ENCODE measurements at regions not wholly inside any gene's neighbourhood (a gene's known extent, or its start where the extent isn't known, plus 50 kb on each side); places are given as distances from the start of the nearest gene placed in this dataset.
"Not testable (repeated sequence)": the region's sequence is repeated elsewhere in the genome, so short reads cannot be mapped to it uniquely, and the experiment has no call there.

DNA sequence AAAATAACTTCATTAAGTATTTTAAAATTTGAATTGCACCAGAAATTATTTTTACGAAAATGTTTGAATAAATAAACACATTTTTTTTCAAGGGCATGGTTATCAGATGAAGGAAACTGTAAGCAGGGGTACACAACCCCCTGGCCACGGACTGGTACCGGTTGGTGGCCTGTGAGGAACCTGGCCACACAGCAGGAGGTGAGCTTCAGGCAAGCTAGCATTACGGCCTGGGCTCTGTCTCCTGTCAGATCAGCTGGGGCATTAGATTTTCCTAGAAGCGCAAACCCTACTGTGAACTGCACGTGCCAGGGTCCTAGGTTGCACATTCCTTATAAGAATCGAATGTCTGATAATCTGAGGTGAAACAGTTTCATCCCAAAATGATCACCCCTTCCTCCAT lies 1499.7 kb upstream of the AGA start:
- DNase-seq (ENCODE audit: extremely low read depth in 1 of 11, low read depth in 9 of 11, low spot score in 4 of 11): no peak

DNA sequence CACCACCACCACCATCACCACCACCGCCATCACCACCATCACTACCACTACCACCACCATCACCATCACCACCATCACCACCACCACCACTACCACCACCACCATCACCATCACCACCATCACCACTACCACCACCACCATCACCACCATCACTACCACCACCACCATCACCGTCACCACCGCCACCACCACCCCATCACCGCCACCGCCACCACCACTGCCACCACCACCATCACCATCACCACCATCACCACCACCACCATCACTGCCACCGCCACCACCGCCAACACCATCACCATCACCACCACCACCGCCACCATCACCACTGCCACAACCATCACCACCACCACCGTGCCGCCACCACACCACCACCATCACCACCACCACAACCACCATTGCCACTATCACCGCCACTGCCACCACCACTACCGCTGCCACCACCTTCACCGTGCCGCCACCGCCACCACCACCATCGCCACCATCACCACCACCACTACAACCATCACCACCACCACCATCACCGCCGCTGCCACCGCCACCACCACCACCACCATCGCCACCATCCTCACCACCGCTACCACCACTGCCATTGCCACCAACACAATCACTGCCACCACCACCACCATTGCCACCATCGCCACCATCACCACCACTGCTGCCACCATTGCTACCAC lies 1511.3 kb upstream of the AGA start:
- no peak for DNase-seq (ENCODE audit: extremely low read depth in 1 of 11, low read depth in 9 of 11, low spot score in 4 of 11)

DNA sequence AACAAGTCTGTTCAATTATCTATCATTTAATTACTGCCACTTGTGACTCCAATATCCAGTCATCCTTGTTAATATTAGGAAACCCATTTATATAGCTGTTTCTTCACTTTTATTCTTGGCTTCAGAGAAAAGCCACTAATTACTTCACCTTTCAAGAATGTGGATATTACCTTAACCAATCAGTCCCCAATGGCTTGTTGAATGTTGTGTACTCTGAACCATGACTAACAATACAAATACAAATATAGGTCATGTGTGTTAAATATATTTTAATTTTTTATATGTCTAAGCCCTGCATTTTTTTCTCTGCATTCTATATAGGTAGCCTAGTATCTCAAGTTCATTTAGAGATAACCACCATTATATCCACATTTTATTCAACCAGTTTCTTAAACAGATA lies 1513.4 kb upstream of the AGA start:
- no peak for DNase-seq (ENCODE audit: extremely low read depth in 1 of 11, low read depth in 9 of 11, low spot score in 4 of 11)

DNA sequence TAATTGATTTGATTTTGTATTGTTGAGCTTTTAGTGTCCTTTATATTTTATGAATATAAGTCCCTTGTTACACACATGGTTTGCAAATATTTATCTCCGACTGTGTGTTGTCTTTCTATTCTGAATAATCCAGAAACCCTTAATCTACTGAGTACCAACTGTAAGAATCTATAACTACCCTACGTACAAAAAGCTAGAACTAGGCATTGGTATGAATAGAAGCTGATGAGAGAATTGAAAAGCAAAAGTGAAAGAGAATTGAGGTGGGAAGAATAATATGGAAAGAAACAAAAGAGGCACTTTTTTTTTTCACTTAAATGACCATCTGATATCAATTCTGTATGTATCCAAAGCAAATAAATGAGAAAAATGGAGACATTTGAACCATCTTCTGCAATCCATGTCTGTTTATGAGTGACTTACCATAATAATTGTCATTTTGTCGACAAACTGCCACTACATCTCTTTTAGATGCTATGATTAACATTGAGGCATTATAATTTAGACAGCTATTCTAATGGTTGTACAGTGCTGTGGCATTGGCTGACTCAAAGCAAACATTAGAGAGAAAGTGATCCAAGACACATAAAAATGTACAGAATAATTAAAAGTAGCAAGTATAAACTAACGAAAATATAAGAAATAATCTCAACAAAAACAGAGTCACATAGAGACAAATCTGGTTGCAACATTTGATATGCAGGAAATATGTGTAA lies 1516.6 kb upstream of the AGA start:
- no peak for DNase-seq (ENCODE audit: extremely low read depth in 1 of 11, low read depth in 9 of 11, low spot score in 4 of 11)

DNA sequence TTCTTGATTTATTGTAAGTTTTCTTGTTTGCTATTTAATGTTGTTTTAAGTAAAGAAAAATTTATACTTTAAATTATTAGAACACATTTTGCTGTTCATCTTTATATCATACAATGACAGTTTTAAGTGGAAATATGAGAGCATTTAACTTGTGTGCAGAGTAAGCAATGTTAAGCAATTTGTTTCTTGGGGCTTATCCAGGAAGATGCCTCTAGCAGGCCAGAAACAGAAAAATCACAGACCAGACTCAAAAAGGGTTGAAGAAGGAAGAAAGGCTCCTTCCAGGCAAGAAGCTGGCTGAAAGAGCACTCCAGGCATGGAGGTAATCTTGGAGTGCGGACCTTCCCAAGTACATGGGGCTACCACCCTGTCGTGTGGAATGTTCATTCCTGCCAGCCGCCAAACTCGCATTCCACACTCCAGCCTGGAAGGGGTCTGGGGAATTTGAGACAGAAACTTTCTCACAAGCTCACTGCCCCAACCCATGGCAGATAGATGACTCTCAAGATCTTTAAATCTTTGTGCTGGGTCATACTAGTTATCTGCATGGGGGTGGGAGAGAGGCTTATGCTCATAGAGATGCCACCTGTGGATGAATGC lies 1521.3 kb upstream of the AGA start:
- peak in 6 of 11 donors; percentile 0 to 37 (median 7) for DNase-seq (ENCODE audit: extremely low read depth in 1 of 11, low read depth in 9 of 11, low spot score in 4 of 11)

DNA sequence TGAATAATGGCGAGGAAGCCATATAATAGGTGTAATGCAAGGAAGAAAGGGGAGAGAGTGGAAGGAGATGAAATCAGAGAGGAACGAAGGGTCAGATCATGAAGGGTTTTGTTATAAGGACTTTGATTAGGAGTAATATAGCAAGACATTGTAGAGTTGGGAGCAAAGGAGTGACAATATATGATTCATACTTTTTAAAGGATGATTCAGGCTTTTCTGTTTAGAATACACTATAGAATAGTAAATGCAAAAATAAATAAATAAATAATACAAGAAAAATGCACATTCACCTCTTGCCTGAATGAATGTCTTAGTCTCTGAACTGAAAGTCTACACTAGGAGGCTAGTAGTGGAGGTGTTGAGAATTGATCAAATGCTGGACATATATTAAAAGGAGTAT lies 1524.4 kb upstream of the AGA start:
- no peak for DNase-seq (ENCODE audit: extremely low read depth in 1 of 11, low read depth in 9 of 11, low spot score in 4 of 11)

DNA sequence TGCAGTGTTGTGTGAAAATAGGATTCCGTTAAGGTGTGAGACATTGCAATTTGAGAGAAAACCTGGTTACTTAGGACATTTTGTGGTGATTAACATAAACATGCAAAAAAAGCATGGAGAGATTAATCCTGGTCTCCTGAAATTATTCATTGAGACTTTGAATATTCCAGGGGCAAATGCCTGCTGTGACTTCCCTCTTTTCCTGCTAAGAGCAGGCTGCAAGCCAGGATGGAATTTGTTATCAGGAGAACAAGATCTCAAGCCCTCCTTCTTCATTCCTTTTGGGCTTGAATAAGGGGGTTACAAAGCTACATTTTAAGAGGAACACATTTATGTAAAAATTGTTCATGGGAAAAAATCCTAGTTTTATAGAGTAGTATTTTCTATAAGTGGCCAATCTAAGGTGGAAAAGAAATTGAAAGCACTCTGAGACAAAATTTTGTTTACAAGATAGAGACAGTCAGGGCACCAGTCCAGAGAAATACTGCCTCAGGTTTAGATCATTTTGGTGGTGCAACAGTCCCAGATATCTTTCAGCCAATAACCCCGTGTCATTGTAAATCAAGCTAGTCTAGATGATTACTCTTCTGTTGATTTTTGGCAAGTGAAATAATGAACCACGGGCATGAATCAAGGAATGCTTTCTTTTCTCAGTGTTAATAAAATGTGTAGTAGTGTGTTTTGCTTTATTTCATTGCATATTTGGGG lies 1528.3 kb upstream of the AGA start:
- no peak for DNase-seq (ENCODE audit: extremely low read depth in 1 of 11, low read depth in 9 of 11, low spot score in 4 of 11)

DNA sequence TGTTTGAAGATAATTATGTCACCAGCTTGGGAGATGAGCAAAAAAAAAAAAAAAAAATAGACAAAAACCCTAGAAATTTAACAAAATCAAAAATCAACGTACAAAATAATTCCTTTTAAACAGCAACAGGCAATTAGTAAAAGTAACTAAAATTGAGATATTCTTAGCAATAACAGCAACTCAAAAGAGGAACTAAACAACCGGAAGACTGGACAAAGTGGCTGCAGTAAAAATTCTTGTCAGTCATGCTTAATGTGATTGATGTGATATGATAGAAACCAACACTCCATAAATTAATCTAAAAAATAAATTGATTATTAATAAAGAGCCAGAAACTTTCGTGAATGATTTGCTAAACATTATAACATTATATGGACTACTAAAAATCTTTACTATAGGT lies 1534.6 kb upstream of the AGA start:
- no peak for DNase-seq (ENCODE audit: extremely low read depth in 1 of 11, low read depth in 9 of 11, low spot score in 4 of 11)

DNA sequence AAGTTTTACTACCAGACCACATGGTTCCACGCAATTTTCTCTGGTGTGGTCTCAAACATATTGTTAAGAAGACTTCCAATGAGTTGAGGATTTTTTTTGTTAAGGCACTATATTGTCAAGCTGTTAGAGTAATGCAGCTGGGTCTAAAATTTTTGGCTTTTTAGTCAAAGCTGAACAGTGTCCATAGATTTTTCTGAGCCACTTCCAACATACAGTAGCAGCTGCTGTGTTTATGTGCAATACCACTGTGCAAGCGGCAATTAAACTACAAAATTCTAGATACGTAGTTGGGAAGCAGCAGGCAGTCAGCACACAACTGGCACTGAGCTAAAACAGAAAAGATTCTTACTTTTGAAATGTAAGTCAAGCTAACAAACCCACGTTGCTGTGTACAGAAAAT lies 1551.1 kb upstream of the AGA start:
- no peak for DNase-seq (ENCODE audit: extremely low read depth in 1 of 11, low read depth in 9 of 11, low spot score in 4 of 11)

DNA sequence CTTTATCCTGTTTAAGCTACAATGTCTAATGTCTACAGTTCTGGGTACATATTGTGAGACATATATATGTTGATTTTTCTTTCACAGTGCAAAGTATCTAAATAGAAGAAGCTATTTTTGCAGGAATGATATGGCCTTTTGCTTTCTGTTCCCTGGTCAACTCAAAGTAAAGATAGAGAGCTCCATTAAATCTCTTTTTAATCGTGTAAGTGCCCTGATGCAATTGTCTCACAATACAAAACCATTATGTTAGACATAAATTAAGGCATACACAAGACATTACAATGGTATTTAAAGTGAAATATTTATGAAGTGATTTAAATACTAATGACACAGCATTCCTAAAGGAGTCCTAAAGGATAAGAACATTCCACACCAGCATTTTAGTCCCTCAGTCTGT lies 1559.7 kb upstream of the AGA start:
- no peak for DNase-seq (ENCODE audit: extremely low read depth in 1 of 11, low read depth in 9 of 11, low spot score in 4 of 11)

DNA sequence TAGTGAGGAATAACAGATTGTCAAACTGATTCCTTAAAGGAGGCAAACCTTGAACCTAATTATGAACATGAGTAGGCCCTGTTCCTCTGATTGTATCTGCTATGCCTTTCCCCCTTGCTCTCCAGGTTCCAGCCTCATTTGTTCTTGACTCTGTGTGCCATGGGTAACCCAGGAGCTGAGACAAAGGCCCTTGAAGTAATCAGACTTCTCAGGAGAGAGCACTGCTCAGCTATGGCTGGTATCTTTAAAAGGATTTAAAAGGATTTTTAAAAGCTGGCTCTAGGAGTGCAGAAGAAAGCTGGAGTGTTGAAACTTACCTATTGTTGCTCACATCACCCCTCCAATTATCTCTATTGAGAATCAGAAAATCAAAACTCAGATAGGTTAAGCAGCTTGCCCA lies 1565.5 kb upstream of the AGA start:
- no peak for DNase-seq (ENCODE audit: extremely low read depth in 1 of 11, low read depth in 9 of 11, low spot score in 4 of 11)

DNA sequence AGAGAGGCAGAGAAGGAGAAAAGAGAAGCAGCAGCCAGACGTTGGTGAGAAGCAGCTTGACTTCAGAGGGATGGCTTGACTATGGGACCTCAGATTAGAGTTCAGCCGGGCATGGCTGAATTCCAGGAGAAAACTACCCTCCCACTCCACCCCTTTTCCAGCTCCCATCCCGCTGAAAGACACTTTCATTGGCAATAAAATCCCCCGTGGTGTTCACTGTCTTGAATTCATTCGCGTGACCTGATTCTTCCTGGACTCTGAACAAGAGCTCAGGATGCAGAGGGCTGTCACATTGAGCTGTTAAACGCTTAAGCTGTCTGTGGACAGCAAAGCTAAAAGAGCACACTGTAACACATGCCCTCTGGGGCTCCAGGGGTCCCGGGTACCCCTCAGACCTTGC lies 1575.3 kb upstream of the AGA start:
- no peak for DNase-seq (ENCODE audit: extremely low read depth in 1 of 11, low read depth in 9 of 11, low spot score in 4 of 11)

DNA sequence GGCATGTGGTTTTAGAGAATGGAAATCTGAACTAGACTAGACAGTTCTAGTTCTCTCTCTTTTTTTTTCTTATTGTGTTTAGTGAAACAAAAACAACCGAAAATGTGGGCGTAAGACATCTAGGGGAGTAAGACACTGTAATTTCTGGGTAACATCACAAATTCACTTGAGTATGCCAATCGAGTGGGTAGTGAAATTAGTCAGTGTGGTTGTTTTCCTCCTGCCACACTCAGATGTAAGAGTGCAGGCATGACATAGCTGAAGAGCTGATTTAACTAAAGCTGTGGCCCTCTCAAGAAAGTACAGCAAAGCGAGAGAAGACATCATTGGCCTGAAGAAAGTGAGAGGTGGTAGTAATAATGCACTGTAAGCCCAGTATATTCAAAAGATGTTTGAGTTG lies 1585.3 kb upstream of the AGA start:
- no peak for DNase-seq (ENCODE audit: extremely low read depth in 1 of 11, low read depth in 9 of 11, low spot score in 4 of 11)

DNA sequence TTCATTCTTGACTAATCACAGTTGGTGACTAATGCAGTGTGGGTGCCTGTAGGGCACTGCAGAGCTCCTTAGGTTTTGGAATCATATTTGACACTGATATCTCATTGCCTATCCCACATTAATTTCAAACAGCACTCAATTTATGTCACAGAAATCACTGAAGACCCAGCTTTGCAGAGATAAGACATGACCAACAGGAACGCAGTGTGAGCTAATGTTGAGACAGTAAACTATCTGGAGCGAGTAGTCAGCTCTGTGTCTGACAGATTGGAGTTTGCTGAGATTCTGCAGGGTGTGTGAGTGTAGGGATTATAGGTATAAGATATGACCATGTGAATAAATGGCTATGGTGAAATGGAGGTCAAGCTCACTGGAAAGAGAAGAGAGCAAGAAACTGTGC lies 1586.1 kb upstream of the AGA start:
- no peak for DNase-seq (ENCODE audit: extremely low read depth in 1 of 11, low read depth in 9 of 11, low spot score in 4 of 11)

DNA sequence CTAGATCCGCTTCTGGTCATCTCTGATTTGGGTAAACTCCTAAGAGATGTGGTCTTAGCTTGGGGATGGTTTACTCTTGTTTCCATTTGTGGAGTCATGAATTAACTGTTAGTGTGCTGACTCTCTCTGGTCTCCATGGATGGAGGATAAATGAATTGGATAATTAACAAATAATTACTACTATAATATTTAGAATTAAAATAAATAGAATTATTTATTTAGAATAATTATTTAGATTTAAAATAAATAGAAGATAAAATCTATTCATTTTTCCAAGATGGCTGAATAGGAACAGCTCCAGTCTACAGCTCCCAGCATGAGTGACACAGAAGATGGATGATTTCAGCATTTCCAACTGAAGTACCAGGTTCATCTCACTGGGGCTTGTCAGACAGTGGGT lies 1587.4 kb upstream of the AGA start:
- DNase-seq (ENCODE audit: extremely low read depth in 1 of 11, low read depth in 9 of 11, low spot score in 4 of 11): no peak

DNA sequence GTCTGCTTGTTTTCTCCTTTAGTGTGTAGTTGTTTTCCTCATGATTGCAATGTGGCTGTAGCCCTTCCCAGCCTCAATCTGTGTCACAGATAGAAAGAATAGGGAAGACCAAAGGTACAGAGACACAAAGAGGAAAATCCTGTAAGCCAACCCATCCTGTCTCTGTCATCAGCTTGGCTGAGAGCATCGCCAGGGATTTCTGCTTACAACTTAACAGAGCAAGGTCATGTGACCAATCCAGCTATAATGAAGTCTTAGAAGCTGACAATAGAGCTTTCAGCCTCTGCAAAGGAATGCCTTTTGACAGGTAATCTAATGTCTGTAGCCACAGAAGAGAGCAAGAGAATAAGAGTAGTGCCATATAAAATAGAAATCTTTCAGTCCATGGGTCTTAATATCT lies 1598.0 kb upstream of the AGA start:
- no peak for DNase-seq (ENCODE audit: extremely low read depth in 1 of 11, low read depth in 9 of 11, low spot score in 4 of 11)

DNA sequence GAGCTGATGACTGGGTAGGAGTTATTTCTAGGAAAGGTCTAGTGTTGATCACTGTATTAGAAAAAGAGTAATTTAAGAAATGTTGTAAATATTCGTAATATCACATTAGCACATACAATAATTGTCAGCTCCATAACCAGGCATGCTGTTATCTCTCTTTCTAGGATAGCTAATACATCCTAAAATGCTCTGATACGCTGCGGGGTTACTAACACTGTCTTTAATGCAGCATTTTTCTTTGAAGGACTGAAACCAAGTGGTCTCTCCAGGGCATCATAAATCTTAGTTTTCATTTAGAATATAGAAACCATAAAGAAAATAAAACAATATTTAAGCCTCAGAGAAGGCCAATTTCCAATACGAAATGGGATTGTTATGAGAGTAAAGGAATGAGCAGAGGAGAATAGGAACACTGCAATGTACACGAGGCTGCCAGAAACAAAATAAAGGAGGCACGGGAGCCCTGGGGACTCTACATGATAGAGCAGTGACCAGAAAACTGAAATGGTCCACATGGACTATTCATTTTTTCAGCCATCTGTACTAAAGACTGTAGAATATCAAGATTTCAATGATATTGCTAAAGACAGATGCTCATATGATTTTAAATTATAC lies 1606.7 kb upstream of the AGA start:
- no peak for DNase-seq (ENCODE audit: extremely low read depth in 1 of 11, low read depth in 9 of 11, low spot score in 4 of 11)

DNA sequence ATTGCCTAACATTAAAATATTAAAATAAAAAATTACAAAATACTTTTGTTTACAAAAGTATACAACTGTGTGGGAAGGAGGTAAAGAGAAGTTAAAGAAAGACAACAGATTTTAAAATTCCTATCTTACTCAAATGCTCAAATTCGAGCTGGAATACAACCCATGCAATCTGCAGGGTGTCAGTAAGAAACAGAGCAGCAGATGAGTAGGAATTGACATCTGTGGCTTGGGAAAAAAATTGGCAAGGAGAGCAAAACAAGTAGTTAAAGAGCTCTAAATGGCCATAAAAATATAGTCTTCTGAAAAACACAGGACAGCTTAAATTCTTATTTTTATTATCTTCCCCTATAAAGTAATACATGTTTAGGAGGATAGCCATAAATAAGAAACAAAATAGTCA lies 1609.0 kb upstream of the AGA start:
- DNase-seq (ENCODE audit: extremely low read depth in 1 of 11, low read depth in 9 of 11, low spot score in 4 of 11): no peak

DNA sequence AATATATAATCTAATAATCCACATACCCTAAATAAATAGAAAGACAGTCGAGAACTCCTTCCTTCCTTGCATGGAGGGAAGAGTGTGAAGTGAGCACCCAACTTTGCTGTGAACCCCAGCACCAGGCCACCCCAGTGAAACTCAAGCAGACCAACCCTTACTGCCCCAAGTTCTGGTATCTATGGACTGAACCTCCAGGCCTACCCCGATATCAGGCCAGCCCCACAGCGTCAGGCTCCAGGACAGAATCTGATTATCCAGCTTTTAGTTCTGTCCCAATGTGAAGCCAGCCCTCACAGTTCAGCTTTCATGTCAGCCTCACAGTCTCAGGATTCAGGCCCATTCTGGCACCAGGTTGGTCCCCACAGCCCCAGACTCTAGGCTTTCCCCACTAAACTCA lies 1617.2 kb upstream of the AGA start:
- no peak for DNase-seq (ENCODE audit: extremely low read depth in 1 of 11, low read depth in 9 of 11, low spot score in 4 of 11)

DNA sequence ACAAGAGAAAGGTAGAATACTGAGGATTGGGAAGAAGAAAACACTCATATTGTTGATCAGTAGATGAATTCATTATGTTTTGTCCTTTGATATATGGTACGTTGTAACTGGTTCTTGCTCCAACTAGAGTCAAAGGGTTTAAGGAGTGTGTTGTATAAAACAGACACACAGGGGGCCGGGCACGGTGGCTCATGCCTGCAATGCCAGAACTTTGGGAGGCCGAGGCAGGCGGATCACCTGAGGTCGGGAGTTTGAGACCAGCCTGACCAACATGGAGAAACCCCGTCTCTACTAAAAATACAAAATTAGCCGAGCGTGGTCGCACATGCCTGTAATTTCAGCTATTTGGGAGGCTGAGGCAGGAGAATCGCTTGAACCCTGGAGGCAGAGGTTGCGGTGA lies 1624.0 kb upstream of the AGA start:
- DNase-seq (ENCODE audit: extremely low read depth in 1 of 11, low read depth in 9 of 11, low spot score in 4 of 11): not testable (repeated sequence)
